Ovary (tissue), 3 donors: ENCODE measurements at regions not wholly inside any gene's neighbourhood (a gene's known extent, or its start where the extent isn't known, plus 50 kb on each side); places are given as distances from the start of the nearest gene placed in this dataset.

Experiments
- EP300 ChIP-seq: sonication (generic); formaldehyde crosslinking; IDR thresholded peaks from one replicate; pipeline ENCODE4 v1.6.1; 2017; ENCODE audit warnings: antibody characterized with exemption
- POLR2A ChIP-seq: fragments of 450-650 bp; IDR thresholded peaks from one replicate; pipeline ENCODE4 v1.6.1; 2017; ENCODE audit warnings: antibody characterized with exemption, mild to moderate bottlenecking, moderate library complexity
- TF ChIP-seq, protein P1 (sequence below), 3 donors: fragments of 450-650 bp in 2 of 3; fragments of 200-600 bp in 1 of 3; IDR thresholded peaks; one replicate each; pipeline versions ENCODE4 v1.5.1 to v1.8.0; 2016 to 2022; ENCODE audit warnings: antibody characterized with exemption in 3 of 3, mild to moderate bottlenecking in 1 of 3
- donor health status: DM: no; HTN: no; CAD: no.

DNA sequence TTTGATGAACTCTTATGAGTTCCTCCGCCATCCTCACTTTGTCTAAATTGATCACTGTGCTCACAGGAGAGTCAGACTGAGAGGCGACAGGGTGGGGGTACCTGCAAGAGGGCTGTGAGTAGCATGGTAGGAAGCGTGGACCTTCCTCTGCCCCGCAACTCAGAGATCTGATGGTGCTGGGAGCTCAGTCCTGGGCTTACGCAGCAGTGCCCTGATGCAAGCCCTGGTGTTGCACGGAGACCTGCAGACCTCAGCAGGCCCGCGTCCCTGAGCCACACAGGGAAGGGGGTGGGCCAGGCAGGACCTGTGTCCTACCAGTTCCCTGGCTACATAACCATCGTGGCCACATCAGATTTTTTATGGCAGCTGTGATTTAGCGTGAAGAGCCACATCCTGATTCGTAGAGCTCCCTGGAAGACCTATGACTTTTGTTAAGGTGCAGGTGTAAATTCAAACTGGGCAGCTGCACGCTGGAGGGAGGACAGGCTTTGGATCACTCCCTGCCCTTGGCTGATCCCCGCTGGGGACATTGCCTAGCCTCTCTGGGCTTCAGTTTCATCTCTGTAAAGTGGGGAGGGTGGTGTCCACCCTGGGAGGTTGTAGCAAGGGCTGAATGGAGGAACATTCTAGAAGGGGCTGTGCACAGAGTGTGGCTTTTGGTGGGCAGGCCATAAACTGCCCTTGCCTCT is 176.1 kb downstream of the KLF13 start:
- TF ChIP-seq, protein P1, sequence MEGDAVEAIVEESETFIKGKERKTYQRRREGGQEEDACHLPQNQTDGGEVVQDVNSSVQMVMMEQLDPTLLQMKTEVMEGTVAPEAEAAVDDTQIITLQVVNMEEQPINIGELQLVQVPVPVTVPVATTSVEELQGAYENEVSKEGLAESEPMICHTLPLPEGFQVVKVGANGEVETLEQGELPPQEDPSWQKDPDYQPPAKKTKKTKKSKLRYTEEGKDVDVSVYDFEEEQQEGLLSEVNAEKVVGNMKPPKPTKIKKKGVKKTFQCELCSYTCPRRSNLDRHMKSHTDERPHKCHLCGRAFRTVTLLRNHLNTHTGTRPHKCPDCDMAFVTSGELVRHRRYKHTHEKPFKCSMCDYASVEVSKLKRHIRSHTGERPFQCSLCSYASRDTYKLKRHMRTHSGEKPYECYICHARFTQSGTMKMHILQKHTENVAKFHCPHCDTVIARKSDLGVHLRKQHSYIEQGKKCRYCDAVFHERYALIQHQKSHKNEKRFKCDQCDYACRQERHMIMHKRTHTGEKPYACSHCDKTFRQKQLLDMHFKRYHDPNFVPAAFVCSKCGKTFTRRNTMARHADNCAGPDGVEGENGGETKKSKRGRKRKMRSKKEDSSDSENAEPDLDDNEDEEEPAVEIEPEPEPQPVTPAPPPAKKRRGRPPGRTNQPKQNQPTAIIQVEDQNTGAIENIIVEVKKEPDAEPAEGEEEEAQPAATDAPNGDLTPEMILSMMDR (IDR thresholded peaks at IDR 0.05): no peak
- TF ChIP-seq POLR2A (no peak), EP300 (no peak)
